CD14-positive monocyte (primary cell): ENCODE measurements at regions not wholly inside any gene's neighbourhood (a gene's known extent, or its start where the extent isn't known, plus 50 kb on each side); places are given as distances from the start of the nearest gene placed in this dataset.

Experiments used
- DNase-seq, 3 donors: peaks; one replicate each; pipeline ENCODE4 v3.0.0-alpha.2; 2011 to 2022
- H2AFZ ChIP-seq: 2 replicates; pipeline ENCODE4 v1.6.0; 2012; ENCODE audit warnings: mild to moderate bottlenecking, low read depth, low read length, inconsistent platforms; ENCODE audit not compliant: insufficient read depth, poor library complexity, severe bottlenecking
- H3K27ac ChIP-seq, 2 donors: 1 replicate in 1 of 2; 2 replicates in 1 of 2; pipeline ENCODE4 v1.5.1; 2012 to 2013; ENCODE audit warnings: low read length in 2 of 2, control low read depth in 1 of 2, inconsistent platforms in 1 of 2, low read depth in 1 of 2, mild to moderate bottlenecking in 1 of 2
- H3K27me3 ChIP-seq, 2 donors: one replicate each; pipeline versions ENCODE4 v1.6.0 to v1.6.1; 2011 to 2013; ENCODE audit warnings: low read length in 2 of 2; ENCODE audit not compliant: control insufficient read depth in 2 of 2, insufficient read depth in 2 of 2
- H3K36me3 ChIP-seq, 2 donors: replicated peaks in 1 of 2; 1 replicate in 1 of 2; 2 replicates in 1 of 2; pipeline versions ENCODE4 v1.5.1 to v1.6.1; 2012 to 2013; ENCODE audit warnings: low read length in 2 of 2, control low read depth in 1 of 2, inconsistent platforms in 1 of 2, mild to moderate bottlenecking in 1 of 2; ENCODE audit not compliant: insufficient read depth in 2 of 2, control insufficient read depth in 1 of 2
- H3K4me1 ChIP-seq, 2 donors: 1 replicate in 1 of 2; 2 replicates in 1 of 2; pipeline versions ENCODE4 v1.5.1 to v1.6.1; 2012 to 2013; ENCODE audit warnings: low read length in 2 of 2, control low read depth in 1 of 2, inconsistent platforms in 1 of 2, mild to moderate bottlenecking in 1 of 2, moderate library complexity in 1 of 2; ENCODE audit not compliant: insufficient read depth in 2 of 2, control insufficient read depth in 1 of 2
- H3K4me2 ChIP-seq: replicated peaks from 2 replicates; pipeline ENCODE3; 2012; ENCODE audit warnings: low read length, moderate library complexity, mild to moderate bottlenecking; ENCODE audit not compliant: poor library complexity, severe bottlenecking; ENCODE audit errors: extremely low read depth
- H3K4me3 ChIP-seq, 3 experiments: fragments of 200-600 bp in 1 of 3; sonication (generic) in 1 of 3; replicated peaks in 1 of 3; 1 replicate in 2 of 3; 2 replicates in 1 of 3; pipeline ENCODE4 v1.5.1; 2011 to 2013; ENCODE audit warnings: low read length in 3 of 3, mild to moderate bottlenecking in 3 of 3, control low read depth in 2 of 3, low read depth in 2 of 3, inconsistent platforms in 1 of 3, moderate library complexity in 1 of 3
- H3K79me2 ChIP-seq: 2 replicates; pipeline ENCODE4 v1.6.0; 2012; ENCODE audit warnings: mild to moderate bottlenecking, control low read depth, inconsistent platforms, low read length, moderate library complexity; ENCODE audit not compliant: insufficient read depth
- H3K9ac ChIP-seq: 2 replicates; pipeline ENCODE4 v1.6.0; 2017; ENCODE audit warnings: low read length, mild to moderate bottlenecking; ENCODE audit not compliant: insufficient read depth, poor library complexity, severe bottlenecking
- H3K9me3 ChIP-seq, 2 donors: replicated peaks in 1 of 2; 1 replicate in 1 of 2; 2 replicates in 1 of 2; pipeline versions ENCODE4 v1.5.1 to v1.6.1; 2012 to 2013; ENCODE audit warnings: low read length in 2 of 2, control low read depth in 1 of 2; ENCODE audit not compliant: control insufficient read depth in 1 of 2, insufficient read depth in 1 of 2
- H4K20me1 ChIP-seq: 2 replicates; pipeline ENCODE4 v1.6.0; 2012; ENCODE audit warnings: mild to moderate bottlenecking, low read length, control low read depth, moderate library complexity; ENCODE audit not compliant: insufficient read depth
- H3K27ac Mint-ChIP-seq, 7 donors: one replicate each; pipeline ENCODE4 v1.8.0; 2020; ENCODE audit warnings: mild to moderate bottlenecking in 7 of 7, mixed read lengths in 7 of 7, moderate library complexity in 6 of 7, inconsistent platforms in 2 of 7
- H3K27me3 Mint-ChIP-seq, 3 donors: one replicate each; pipeline ENCODE4 v1.8.0; 2021 to 2022; ENCODE audit warnings: low read depth in 3 of 3, mild to moderate bottlenecking in 3 of 3, mixed read lengths in 3 of 3, moderate library complexity in 3 of 3, inconsistent platforms in 1 of 3
- H3K36me3 Mint-ChIP-seq, 2 donors: one replicate each; pipeline ENCODE4 v1.8.0; 2020; ENCODE audit warnings: mixed read lengths in 2 of 2, inconsistent platforms in 1 of 2, mild to moderate bottlenecking in 1 of 2
- H3K4me1 Mint-ChIP-seq: one replicate; pipeline ENCODE4 v1.8.0; 2020; ENCODE audit warnings: mild to moderate bottlenecking, mixed read lengths
- H3K4me3 Mint-ChIP-seq, 2 donors: one replicate each; pipeline ENCODE4 v1.8.0; 2020; ENCODE audit warnings: mild to moderate bottlenecking in 2 of 2, mixed read lengths in 2 of 2, moderate library complexity in 1 of 2
- H3K9me3 Mint-ChIP-seq, 7 donors: one replicate each; pipeline ENCODE4 v1.8.0; 2020 to 2022; ENCODE audit warnings: mixed read lengths in 7 of 7, mild to moderate bottlenecking in 6 of 7, moderate library complexity in 6 of 7, inconsistent platforms in 2 of 7
- CTCF ChIP-seq: fragments of 200-600 bp; IDR thresholded peaks from one replicate; pipeline ENCODE4 v1.8.0; 2022; ENCODE audit warnings: antibody characterized with exemption, mild to moderate bottlenecking
- WGBS: methylation state at CpG from one replicate; pipeline ENCODE4 v1.1.5; 2013; ENCODE audit warnings: missing lambda C conversion rate; ENCODE audit not compliant: insufficient coverage; 5-methylcytosine and 5-hydroxymethylcytosine counted together
- intact Hi-C, 2 donors: fragments of 100-400 bp; cut with micrococcal nuclease; formaldehyde crosslinking; loops; one replicate each; pipeline versions ENCODE4 v1.15.0 to v1.15.1; 2023

DNA sequence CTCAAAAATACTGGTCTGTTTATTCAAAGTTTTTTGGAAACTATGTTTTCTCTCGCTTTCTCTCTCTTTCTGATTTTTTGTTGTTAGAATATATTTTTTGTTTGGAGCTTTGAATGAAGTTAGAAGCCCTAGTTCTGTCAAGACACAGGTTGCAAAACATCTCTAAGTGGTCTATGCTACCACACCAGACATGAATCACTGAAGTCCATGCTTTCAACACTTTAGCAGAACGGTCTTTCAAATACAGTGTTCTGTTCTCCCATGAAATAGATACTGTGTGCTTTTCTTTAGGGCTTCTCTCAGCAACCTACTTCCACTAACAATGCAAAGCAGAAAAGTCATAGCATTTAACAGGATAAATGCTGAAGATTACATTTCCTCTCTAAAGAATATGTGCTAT lies 392.5 kb downstream of the TMEM167A start:
- peaks cover 0 to 8% (median 2%) of the 10 kb centered on the region in 7 donors for H3K9me3 Mint-ChIP-seq
- Histone ChIP-seq H3K79me2 (no peaks in the 10 kb centered on the region), H3K4me3 (no peak overlapping the region), H3K27ac (no peak overlapping the region), H3K4me1 (peaks cover 9 to 10% of the 10 kb centered on the region in 2 donors), H4K20me1 (no peaks in the 10 kb centered on the region), H3K27me3 (peaks cover 12 to 21% of the 10 kb centered on the region in 2 donors), H3K9me3 (no peaks in the 10 kb centered on the region), H3K9ac (no peak overlapping the region), H2AFZ (no peak overlapping the region), H3K4me2 (no peak overlapping the region), H3K36me3 (no peaks in the 10 kb centered on the region)
- intact Hi-C loops: no loop called here
- H3K27me3 Mint-ChIP-seq: peaks cover 3 to 26% (median 8%) of the 10 kb centered on the region in 3 donors
- no peak for TF ChIP-seq CTCF
- peak overlapping the region in 1 of 7 donors; percentile 18 for H3K27ac Mint-ChIP-seq
- H3K4me3 Mint-ChIP-seq: no peak overlapping the region
- H3K4me1 Mint-ChIP-seq: peaks cover 9% of the 10 kb centered on the region
- H3K36me3 Mint-ChIP-seq: no peaks in the 10 kb centered on the region
- no CpG with 5 or more reads among the region's 2 CpGs for WGBS
- no peak for DNase-seq

- H3K9me3 Mint-ChIP-seq: peaks cover 0 to 8% (median 2%) of the 10 kb centered on the region in 7 donors
- intact Hi-C loops: no loop called here
- Histone ChIP-seq H4K20me1 (no peaks in the 10 kb centered on the region), H3K4me2 (no peak overlapping the region), H3K27me3 (peaks cover 12 to 21% of the 10 kb centered on the region in 2 donors), H3K9ac (no peak overlapping the region), H2AFZ (no peak overlapping the region), H3K9me3 (no peaks in the 10 kb centered on the region), H3K36me3 (no peaks in the 10 kb centered on the region), H3K79me2 (no peaks in the 10 kb centered on the region), H3K4me1 (peaks cover 4 to 5% of the 10 kb centered on the region in 2 donors), H3K4me3 (no peak overlapping the region), H3K27ac (no peak overlapping the region)
- H3K27ac Mint-ChIP-seq: no peak overlapping the region
- peaks cover 3 to 26% (median 11%) of the 10 kb centered on the region in 3 donors for H3K27me3 Mint-ChIP-seq
- no peak for DNase-seq
- no peak for TF ChIP-seq CTCF
- no CpG with 5 or more reads among the region's 2 CpGs for WGBS
- no peak overlapping the region for H3K4me3 Mint-ChIP-seq
- H3K4me1 Mint-ChIP-seq: peaks cover 4% of the 10 kb centered on the region
- H3K36me3 Mint-ChIP-seq: no peaks in the 10 kb centered on the region
Measured at GRCh38 chr5:82684165-82684564, 393.0 kb downstream of the TMEM167A start.
